ENCODE measurements at regions not wholly inside any gene's neighbourhood (a gene's known extent, or its start where the extent isn't known, plus 50 kb on each side); places are given as distances from the start of the nearest gene placed in this dataset.
A peak's percentile ranks its signal among the peaks of the same experiment; 100 is the strongest.

GRCh38 chr14:22475381-22475780, 113.6 kb downstream of the DAD1 start:
- Histone ChIP-seq H3K9me2 (replicated peaks; ENCODE audit: low read length) (no peaks in the 10 kb centered on the region), H3K9me3 (ENCODE audit: low read length) (no peaks in the 10 kb centered on the region), H3K4me2 (ENCODE audit: low read length) (no peak overlapping the region), H3K9ac (ENCODE audit: low read length) (no peak overlapping the region), H3K4me1 (ENCODE audit: insufficient read depth, low read length) (peaks cover 23% of the 10 kb centered on the region), H3K4me3 (ENCODE audit: low read length) (no peak overlapping the region), H3F3A (ENCODE audit: low read length, unreplicated experiment) (no peaks in the 10 kb centered on the region), H4K20me1 (ENCODE audit: low read length) (no peaks in the 10 kb centered on the region), H3K36me3 (ENCODE audit: low read depth, low read length) (no peaks in the 10 kb centered on the region), H3K27ac (ENCODE audit: low read length) (no peak overlapping the region), H2AFZ (ENCODE audit: low read length) (no peak overlapping the region), H3K27me3 (ENCODE audit: low read length) (no peaks in the 10 kb centered on the region), H3K79me2 (ENCODE audit: low read length) (no peaks in the 10 kb centered on the region)
- DNase-seq: no peak
- intact Hi-C loops (cut with micrococcal nuclease): loop anchor here (10.0 kb wide), 1 partner anchor 79 kb away; no protein-coding TSS in a partner anchor
- CTCF ChIA-PET: no interaction called here
- no peak for TF ChIP-seq EZH2phosphoT487 (IDR thresholded peaks at IDR 0.05; ENCODE audit: borderline replicate concordance, low read length)
- no peak for TF ChIP-seq CTCF (conservative IDR thresholded peaks at IDR 0.05; ENCODE audit: low read depth, low read length)
- TF ChIP-seq EZH2 (IDR thresholded peaks at IDR 0.05; ENCODE audit: low read length, unreplicated experiment): no peak
- BruUV-seq (replicated peaks): no TSS peak
- POLR2A ChIA-PET (ENCODE audit: unreplicated experiment): no interaction called here
- no peak for ATAC-seq

GRCh38 chr14:22474730-22475351, 114.2 kb downstream of the DAD1 start:
- no peaks in the 10 kb centered on the region for H3K27me3 ChIP-seq (ENCODE audit: low read length)

More at GRCh38 chr14:22474730-22475351, 114.2 kb downstream of the DAD1 start:
- intact Hi-C loops (cut with micrococcal nuclease): loop anchor here (10.0 kb wide), 1 partner anchor 80 kb away; no protein-coding TSS in a partner anchor
- H3K9ac ChIP-seq (ENCODE audit: low read length): no peak overlapping the region
- DNase-seq: peak; percentile 46
- peaks cover 23% of the 10 kb centered on the region for H3K4me1 ChIP-seq (ENCODE audit: insufficient read depth, low read length)
- CTCF ChIA-PET: no interaction called here
- no peaks in the 10 kb centered on the region for H3K36me3 ChIP-seq (ENCODE audit: low read depth, low read length)
- no peak overlapping the region for H3K27ac ChIP-seq (ENCODE audit: low read length)
- no peak overlapping the region for H3K4me3 ChIP-seq (ENCODE audit: low read length)
- H2AFZ ChIP-seq (ENCODE audit: low read length): no peak overlapping the region
- H3K9me2 ChIP-seq (replicated peaks; ENCODE audit: low read length): no peaks in the 10 kb centered on the region
- peak overlapping the region; percentile 23; the same call in 1 of the 2 replicates for H3K4me2 ChIP-seq (ENCODE audit: low read length)
- H3K79me2 ChIP-seq (ENCODE audit: low read length): no peaks in the 10 kb centered on the region
- H4K20me1 ChIP-seq (ENCODE audit: low read length): no peaks in the 10 kb centered on the region
- BruUV-seq (replicated peaks): no TSS peak
- ATAC-seq: peak; percentile 23; the same call in 1 of the 2 replicates
- no peaks in the 10 kb centered on the region for H3F3A ChIP-seq (ENCODE audit: low read length, unreplicated experiment)
- POLR2A ChIA-PET (ENCODE audit: unreplicated experiment): interaction anchor here (0.6 kb wide), 1 partner anchor 65 kb away, joined by 5 read pairs; no protein-coding TSS in a partner anchor
- TF ChIP-seq EZH2phosphoT487 (IDR thresholded peaks at IDR 0.05; ENCODE audit: borderline replicate concordance, low read length): no peak
- no peak for TF ChIP-seq EZH2 (IDR thresholded peaks at IDR 0.05; ENCODE audit: low read length, unreplicated experiment)
- TF ChIP-seq CTCF (conservative IDR thresholded peaks at IDR 0.05; ENCODE audit: low read depth, low read length): no peak
- H3K9me3 ChIP-seq (ENCODE audit: low read length): no peaks in the 10 kb centered on the region
